ENCODE measurements at regions not wholly inside any gene's neighbourhood (a gene's known extent, or its start where the extent isn't known, plus 50 kb on each side); places are given as distances from the start of the nearest gene placed in this dataset.

- TF ChIP-seq, protein P1, sequence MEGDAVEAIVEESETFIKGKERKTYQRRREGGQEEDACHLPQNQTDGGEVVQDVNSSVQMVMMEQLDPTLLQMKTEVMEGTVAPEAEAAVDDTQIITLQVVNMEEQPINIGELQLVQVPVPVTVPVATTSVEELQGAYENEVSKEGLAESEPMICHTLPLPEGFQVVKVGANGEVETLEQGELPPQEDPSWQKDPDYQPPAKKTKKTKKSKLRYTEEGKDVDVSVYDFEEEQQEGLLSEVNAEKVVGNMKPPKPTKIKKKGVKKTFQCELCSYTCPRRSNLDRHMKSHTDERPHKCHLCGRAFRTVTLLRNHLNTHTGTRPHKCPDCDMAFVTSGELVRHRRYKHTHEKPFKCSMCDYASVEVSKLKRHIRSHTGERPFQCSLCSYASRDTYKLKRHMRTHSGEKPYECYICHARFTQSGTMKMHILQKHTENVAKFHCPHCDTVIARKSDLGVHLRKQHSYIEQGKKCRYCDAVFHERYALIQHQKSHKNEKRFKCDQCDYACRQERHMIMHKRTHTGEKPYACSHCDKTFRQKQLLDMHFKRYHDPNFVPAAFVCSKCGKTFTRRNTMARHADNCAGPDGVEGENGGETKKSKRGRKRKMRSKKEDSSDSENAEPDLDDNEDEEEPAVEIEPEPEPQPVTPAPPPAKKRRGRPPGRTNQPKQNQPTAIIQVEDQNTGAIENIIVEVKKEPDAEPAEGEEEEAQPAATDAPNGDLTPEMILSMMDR (IDR thresholded peaks at IDR 0.05): no peak
- no peak for TF ChIP-seq POLR2A (IDR thresholded peaks at IDR 0.05)
Measured at GRCh38 chr5:116759860-116760640, 185.4 kb upstream of the SEMA6A start.
